ENCODE measurements at regions not wholly inside any gene's neighbourhood (a gene's known extent, or its start where the extent isn't known, plus 50 kb on each side); places are given as distances from the start of the nearest gene placed in this dataset.

- no peaks in the 10 kb centered on the region for H3K4me1 ChIP-seq (ENCODE audit: control insufficient read depth, insufficient read depth, low read length)
- H3K4me2 ChIP-seq (ENCODE audit: control insufficient read depth, insufficient read depth), result no peak overlapping the region
- no peaks in the 10 kb centered on the region for H4K20me1 ChIP-seq (ENCODE audit: control insufficient read depth, insufficient read depth)
- POLR2A ChIA-PET, result no interaction called here
- H3K36me3 ChIP-seq (ENCODE audit: control insufficient read depth in 2 of 2, insufficient read depth in 2 of 2, low read length in 1 of 2), result no peaks in the 10 kb centered on the region
- no peak for DNase-seq (ENCODE audit: low read depth, low spot score)
- intact Hi-C loops (cut with micrococcal nuclease; ENCODE audit: unreplicated experiment), result no loop called here
- no peaks in the 10 kb centered on the region for H3K9me3 ChIP-seq (replicated peaks; ENCODE audit: control insufficient read depth, insufficient read depth, low read length)
- H3K27me3 ChIP-seq (replicated peaks in 1 of 2; ENCODE audit: control insufficient read depth in 2 of 2, insufficient read depth in 2 of 2, low read length in 1 of 2), result no peaks in the 10 kb centered on the region
- no peak overlapping the region for H3K27ac ChIP-seq (ENCODE audit: control insufficient read depth, insufficient read depth)
- CTCF ChIA-PET, result no interaction called here
- TF ChIP-seq CHD2 (IDR thresholded peaks at IDR 0.05; ENCODE audit: borderline replicate concordance, low read depth, low read length), result no peak
- no peak for TF ChIP-seq RELA (IDR thresholded peaks at IDR 0.05; ENCODE audit: borderline replicate concordance, partially characterized antibody)
- no peak for TF ChIP-seq BCL11A (IDR thresholded peaks at IDR 0.05; ENCODE audit: low read depth, low read length)
- TF ChIP-seq KLF5 (IDR thresholded peaks at IDR 0.05; ENCODE audit: partially characterized antibody), result no peak
- no peak for TF ChIP-seq ATF2 (IDR thresholded peaks at IDR 0.05; ENCODE audit: low read length)
- TF ChIP-seq KDM1A (IDR thresholded peaks at IDR 0.05; ENCODE audit: borderline replicate concordance), result no peak
- no peaks in the 10 kb centered on the region for H3K79me2 ChIP-seq (ENCODE audit: control insufficient read depth, insufficient read depth, low read length)
- no peak for FAIRE-seq
- WGBS (ENCODE audit: insufficient coverage, insufficient replicate concordance, low lambda C conversion rate, missing lambda C conversion rate), result 7% methylated on average over 3 of the region's 3 CpGs
- H2AFZ ChIP-seq (ENCODE audit: control insufficient read depth, low read depth, low read length), result no peak overlapping the region
- in situ Hi-C loops (cut with MboI), result no loop called here
- no peak for ATAC-seq
- BruUV-seq (replicated peaks), result no TSS peak
- SMC1A ChIA-PET (ENCODE audit: uncharacterized antibody, unreplicated experiment), result no interaction called here
- H3K4me3 ChIP-seq, result no peak overlapping the region
- RAD21 ChIA-PET (ENCODE audit: unreplicated experiment), result no interaction called here
- no peak overlapping the region for H3K9ac ChIP-seq (ENCODE audit: control insufficient read depth, insufficient read depth, low read length)
These were observed 72.0 kb upstream of the HMGCLL1 start for GRCh38 chr6:55651015-55651414.

DNA sequence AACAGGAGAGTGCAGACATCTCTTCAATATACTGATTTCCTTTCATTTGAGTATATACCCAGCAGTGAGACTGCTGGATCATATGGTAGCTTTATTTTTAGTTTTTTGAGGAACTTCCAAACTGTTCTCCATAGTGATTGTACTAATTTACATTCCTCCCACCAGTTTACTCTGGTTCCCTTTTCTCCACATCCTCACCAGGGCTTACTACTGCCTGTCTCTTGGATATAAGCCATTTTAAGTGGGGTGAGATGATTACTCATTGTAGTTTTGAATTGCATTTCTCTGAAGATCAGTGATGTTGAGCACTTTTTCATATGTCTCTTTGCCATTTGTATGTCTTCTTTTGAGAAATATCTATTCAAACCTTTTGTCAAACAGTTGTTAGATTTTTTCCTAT is 64.9 kb upstream of the HMGCLL1 start:
- ChIA-PET SMC1A (ENCODE audit: uncharacterized antibody, unreplicated experiment) (no interaction called here), POLR2A (no interaction called here), RAD21 (ENCODE audit: unreplicated experiment) (no interaction called here), CTCF (no interaction called here)
- no peaks in the 10 kb centered on the region for H3K9me3 ChIP-seq (replicated peaks; ENCODE audit: control insufficient read depth, insufficient read depth, low read length)
- H3K36me3 ChIP-seq (ENCODE audit: control insufficient read depth in 2 of 2, insufficient read depth in 2 of 2, low read length in 1 of 2), result no peaks in the 10 kb centered on the region
- no peaks in the 10 kb centered on the region for H3K27me3 ChIP-seq (replicated peaks in 1 of 2; ENCODE audit: control insufficient read depth in 2 of 2, insufficient read depth in 2 of 2, low read length in 1 of 2)
- no peak for TF ChIP-seq ZNF384 (IDR thresholded peaks at IDR 0.05; ENCODE audit: borderline replicate concordance, low read depth, low read length)
- ATAC-seq (no peak), DNase-seq (ENCODE audit: low read depth, low spot score) (no peak), FAIRE-seq (no peak)
- H3K79me2 ChIP-seq (ENCODE audit: control insufficient read depth, insufficient read depth, low read length), result no peaks in the 10 kb centered on the region
- H3K4me2 ChIP-seq (ENCODE audit: control insufficient read depth, insufficient read depth), result no peak overlapping the region
- in situ Hi-C loops (cut with MboI) (no loop called here), intact Hi-C loops (cut with micrococcal nuclease; ENCODE audit: unreplicated experiment) (no loop called here)
- no TSS peak for BruUV-seq (replicated peaks)
- no peaks in the 10 kb centered on the region for H4K20me1 ChIP-seq (ENCODE audit: control insufficient read depth, insufficient read depth)
- H3K27ac ChIP-seq (ENCODE audit: control insufficient read depth, insufficient read depth), result no peak overlapping the region
- no peak overlapping the region for H2AFZ ChIP-seq (ENCODE audit: control insufficient read depth, low read depth, low read length)
- H3K4me1 ChIP-seq (ENCODE audit: control insufficient read depth, insufficient read depth, low read length), result no peaks in the 10 kb centered on the region
- no peak overlapping the region for H3K4me3 ChIP-seq
- no peak overlapping the region for H3K9ac ChIP-seq (ENCODE audit: control insufficient read depth, insufficient read depth, low read length)

Data from GM12878 (cell line).